CD4-positive, alpha-beta T cell (primary cell): ENCODE measurements at regions not wholly inside any gene's neighbourhood (a gene's known extent, or its start where the extent isn't known, plus 50 kb on each side); places are given as distances from the start of the nearest gene placed in this dataset.

Experiments used
- ATAC-seq: fragments of 200-7000 bp; cut with Tn5 transposase; one replicate; pipeline ENCODE4 v1.10.0; 2022; ENCODE audit warnings: mild to moderate bottlenecking; ENCODE audit not compliant: poor library complexity
- CTCF ChIA-PET: fragments of 350-600 bp; sonication (Branson Sonifier 250); formaldehyde crosslinking; loops from one replicate; lab custom pipeline; 2021; ENCODE audit warnings: antibody characterized with exemption, inconsistent platforms; lab: Charles Lee
- POLR2A ChIA-PET: fragments of 350-600 bp; sonication (Branson Sonifier 250); formaldehyde crosslinking; loops from one replicate; lab custom pipeline; 2021; ENCODE audit warnings: antibody characterized with exemption, inconsistent platforms; lab: Charles Lee
- DNase-seq, 14 experiments: peaks; one replicate each; pipeline ENCODE4 v3.0.0-alpha.2; 2013 to 2020; ENCODE audit warnings: mixed read lengths in 2 of 14
- H3K27ac ChIP-seq, 2 donors: one replicate each; pipeline versions ENCODE4 v1.5.1 to v1.7.0; 2013; ENCODE audit warnings: low read length in 2 of 2, low read depth in 1 of 2, mild to moderate bottlenecking in 1 of 2
- H3K27me3 ChIP-seq, 2 experiments: 1 replicate in 1 of 2; 2 replicates in 1 of 2; pipeline versions ENCODE4 v1.6.1 to v1.7.0; 2013; ENCODE audit warnings: low read length in 2 of 2, control low read depth in 1 of 2, mild to moderate bottlenecking in 1 of 2, moderate library complexity in 1 of 2; ENCODE audit not compliant: insufficient read depth in 2 of 2, control insufficient read depth in 1 of 2
- H3K36me3 ChIP-seq: one replicate; pipeline ENCODE4 v1.6.1; 2013; ENCODE audit warnings: low read length, control low read depth; ENCODE audit not compliant: insufficient read depth
- H3K4me1 ChIP-seq: one replicate; pipeline ENCODE4 v1.6.1; 2013; ENCODE audit warnings: low read length, control low read depth; ENCODE audit not compliant: insufficient read depth
- H3K4me3 ChIP-seq: one replicate; pipeline ENCODE4 v1.5.1; 2013; ENCODE audit warnings: mild to moderate bottlenecking, low read length, moderate library complexity
- H3K9me3 ChIP-seq, 2 experiments: 1 replicate in 1 of 2; 2 replicates in 1 of 2; pipeline versions ENCODE4 v1.6.1 to v1.7.0; 2013; ENCODE audit warnings: low read length in 2 of 2, mild to moderate bottlenecking in 2 of 2, control low read depth in 1 of 2, moderate library complexity in 1 of 2; ENCODE audit not compliant: control insufficient read depth in 1 of 2, insufficient read depth in 1 of 2
- H3K27ac Mint-ChIP-seq: one replicate; pipeline ENCODE4 v1.8.0; 2020; ENCODE audit warnings: mixed read lengths
- H3K27me3 Mint-ChIP-seq: one replicate; pipeline ENCODE4 v1.8.0; 2021; ENCODE audit warnings: mixed read lengths
- H3K36me3 Mint-ChIP-seq: one replicate; pipeline ENCODE4 v1.8.0; 2021; ENCODE audit warnings: low read depth, mixed read lengths
- H3K4me1 Mint-ChIP-seq: one replicate; pipeline ENCODE4 v1.8.0; 2021; ENCODE audit warnings: low read depth, mixed read lengths
- H3K4me3 Mint-ChIP-seq: one replicate; pipeline ENCODE4 v1.8.0; 2020; ENCODE audit warnings: mild to moderate bottlenecking, mixed read lengths
- H3K9me3 Mint-ChIP-seq: one replicate; pipeline ENCODE4 v1.8.0; 2020; ENCODE audit warnings: mixed read lengths
- CTCF ChIP-seq: fragments of 200-600 bp; IDR thresholded peaks from one replicate; pipeline ENCODE4 v1.8.0; 2022; ENCODE audit warnings: antibody characterized with exemption, mild to moderate bottlenecking
- intact Hi-C, 2 experiments: fragments of 100-400 bp; cut with DNase I in 1 of 2; cut with micrococcal nuclease in 1 of 2; formaldehyde crosslinking; loops; one replicate each; pipeline versions ENCODE4 v1.15.1 to v1.9.0; 2023 to 2025; cut with DNase I, micrococcal nuclease

- ChIA-PET CTCF (no interaction called here), POLR2A (no interaction called here)
- no peaks in the 10 kb centered on the region for H3K9me3 ChIP-seq
- Mint-ChIP-seq H3K27ac (no peak overlapping the region), H3K9me3 (peaks cover 3% of the 10 kb centered on the region), H3K4me1 (no peaks in the 10 kb centered on the region), H3K27me3 (no peaks in the 10 kb centered on the region), H3K36me3 (no peaks in the 10 kb centered on the region), H3K4me3 (no peak overlapping the region)
- no peaks in the 10 kb centered on the region for H3K4me1 ChIP-seq
- no peak for DNase-seq
- intact Hi-C loops: no loop called here
- no peaks in the 10 kb centered on the region for H3K27me3 ChIP-seq
- no peaks in the 10 kb centered on the region for H3K36me3 ChIP-seq
- H3K4me3 ChIP-seq: no peak overlapping the region
- TF ChIP-seq CTCF: no peak
- no peak overlapping the region for H3K27ac ChIP-seq
- no peak for ATAC-seq
Measured at GRCh38 chr9:82543726-82544125, 519.2 kb downstream of the RASEF start.

GRCh38 chr9:82546136-82546535, 516.8 kb downstream of the RASEF start:
- ChIA-PET POLR2A (no interaction called here), CTCF (no interaction called here)
- Mint-ChIP-seq H3K4me1 (no peaks in the 10 kb centered on the region), H3K4me3 (no peak overlapping the region), H3K9me3 (peaks cover 3% of the 10 kb centered on the region), H3K36me3 (no peaks in the 10 kb centered on the region), H3K27ac (no peak overlapping the region), H3K27me3 (no peaks in the 10 kb centered on the region)
- no peak for DNase-seq
- Histone ChIP-seq H3K4me1 (no peaks in the 10 kb centered on the region), H3K4me3 (no peak overlapping the region), H3K27me3 (no peaks in the 10 kb centered on the region), H3K27ac (no peak overlapping the region), H3K36me3 (no peaks in the 10 kb centered on the region), H3K9me3 (peaks cover 0 to 2% of the 10 kb centered on the region in 2 experiments)
- ATAC-seq: no peak
- TF ChIP-seq CTCF: no peak
- intact Hi-C loops: no loop called here

GRCh38 chr9:82547995-82548394, 514.9 kb downstream of the RASEF start:
- H3K4me1 Mint-ChIP-seq: no peaks in the 10 kb centered on the region
- peaks cover 3% of the 10 kb centered on the region for H3K9me3 Mint-ChIP-seq
- no peaks in the 10 kb centered on the region for H3K27me3 ChIP-seq
- H3K36me3 ChIP-seq: no peaks in the 10 kb centered on the region
- no peaks in the 10 kb centered on the region for H3K36me3 Mint-ChIP-seq
- CTCF ChIA-PET: no interaction called here
- no peak overlapping the region for H3K27ac ChIP-seq
- no peak for TF ChIP-seq CTCF
- no peaks in the 10 kb centered on the region for H3K4me1 ChIP-seq
- no peak overlapping the region for H3K27ac Mint-ChIP-seq
- H3K4me3 ChIP-seq: no peak overlapping the region
- ATAC-seq (no peak), DNase-seq (no peak)
- no peaks in the 10 kb centered on the region for H3K27me3 Mint-ChIP-seq
- no peak overlapping the region for H3K4me3 Mint-ChIP-seq
- POLR2A ChIA-PET: no interaction called here
- peaks cover 0 to 3% of the 10 kb centered on the region in 2 experiments for H3K9me3 ChIP-seq
- intact Hi-C loops: no loop called here
